ENCODE measurements at regions not wholly inside any gene's neighbourhood (a gene's known extent, or its start where the extent isn't known, plus 50 kb on each side); places are given as distances from the start of the nearest gene placed in this dataset.
A peak's percentile ranks its signal among the peaks of the same experiment; 100 is the strongest.

- TF ChIP-seq TAF1 (IDR thresholded peaks at IDR 0.05; ENCODE audit: borderline replicate concordance, low read depth, low read length), result no peak
- no peak for TF ChIP-seq POLR2AphosphoS5 (IDR thresholded peaks at IDR 0.05; ENCODE audit: low read depth, low read length)
- no peak for TF ChIP-seq POLR2A (IDR thresholded peaks at IDR 0.05; ENCODE audit: low read depth, low read length)
- DNase-seq (ENCODE audit: insufficient read length) (no peak), FAIRE-seq (no peak)
Observed at GRCh38 chr3:194011807-194012206, 124.1 kb upstream of the HES1 start.

DNA sequence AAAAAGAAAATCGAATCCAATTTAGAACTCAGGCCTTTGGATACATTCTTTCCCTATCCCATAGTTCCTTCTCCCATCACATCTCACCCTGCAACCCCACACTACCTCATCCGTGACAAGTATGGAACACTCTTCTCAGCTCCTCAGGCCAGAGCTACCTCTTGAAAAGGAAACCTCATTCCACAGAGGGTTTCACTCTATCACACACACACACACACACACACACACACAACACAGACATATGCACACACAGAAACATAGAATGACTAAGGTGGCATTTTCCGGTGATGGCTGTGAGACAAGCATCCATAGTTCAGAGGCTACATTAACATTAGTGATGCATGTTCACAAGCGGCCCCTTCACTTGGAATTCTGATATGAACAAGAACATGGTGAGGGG lies 122.0 kb upstream of the HES1 start:
- TF ChIP-seq POLR2A (IDR thresholded peaks at IDR 0.05; ENCODE audit: low read depth, low read length) (no peak), TAF1 (IDR thresholded peaks at IDR 0.05; ENCODE audit: borderline replicate concordance, low read depth, low read length) (no peak), POLR2AphosphoS5 (IDR thresholded peaks at IDR 0.05; ENCODE audit: low read depth, low read length) (no peak)
- no peak for FAIRE-seq
- no peak for DNase-seq (ENCODE audit: insufficient read length)

DNA sequence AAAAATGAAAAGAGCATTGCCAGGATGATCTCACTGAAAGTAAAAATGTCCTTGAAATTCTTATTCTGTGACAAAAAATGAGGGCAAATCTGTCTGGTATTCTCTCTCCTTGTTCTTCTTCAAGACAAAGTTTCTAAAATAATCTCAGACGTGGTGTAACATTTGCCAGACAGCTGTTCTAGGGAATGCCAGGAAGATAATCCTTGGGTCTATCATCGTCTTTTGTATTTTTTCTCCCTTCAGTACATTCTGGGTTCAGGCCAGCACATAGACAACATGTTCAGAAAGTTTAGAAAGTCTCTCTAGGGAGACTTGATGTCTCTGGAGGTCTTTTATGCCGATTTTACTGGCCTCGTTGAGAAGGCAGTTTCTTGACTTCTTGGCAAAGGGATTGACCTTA lies 121.2 kb upstream of the HES1 start:
- TF ChIP-seq POLR2AphosphoS5 (IDR thresholded peaks at IDR 0.05; ENCODE audit: low read depth, low read length), result no peak
- no peak for TF ChIP-seq POLR2A (IDR thresholded peaks at IDR 0.05; ENCODE audit: low read depth, low read length)
- no peak for TF ChIP-seq TAF1 (IDR thresholded peaks at IDR 0.05; ENCODE audit: borderline replicate concordance, low read depth, low read length)
- no peak for DNase-seq (ENCODE audit: insufficient read length)
- no peak for FAIRE-seq

- FAIRE-seq (no peak), DNase-seq (ENCODE audit: insufficient read length) (no peak)
- no peak for TF ChIP-seq TAF1 (IDR thresholded peaks at IDR 0.05; ENCODE audit: borderline replicate concordance, low read depth, low read length)
Observed at GRCh38 chr3:194019398-194020165, 116.4 kb upstream of the HES1 start.

- DNase-seq (ENCODE audit: insufficient read length) (no peak), FAIRE-seq (no peak)
- TF ChIP-seq TAF1 (IDR thresholded peaks at IDR 0.05; ENCODE audit: borderline replicate concordance, low read depth, low read length) (no peak), POLR2A (IDR thresholded peaks at IDR 0.05; ENCODE audit: low read depth, low read length) (no peak), POLR2AphosphoS5 (IDR thresholded peaks at IDR 0.05; ENCODE audit: low read depth, low read length) (no peak)
Observed at GRCh38 chr3:194022052-194022451, 113.9 kb upstream of the HES1 start.

DNA sequence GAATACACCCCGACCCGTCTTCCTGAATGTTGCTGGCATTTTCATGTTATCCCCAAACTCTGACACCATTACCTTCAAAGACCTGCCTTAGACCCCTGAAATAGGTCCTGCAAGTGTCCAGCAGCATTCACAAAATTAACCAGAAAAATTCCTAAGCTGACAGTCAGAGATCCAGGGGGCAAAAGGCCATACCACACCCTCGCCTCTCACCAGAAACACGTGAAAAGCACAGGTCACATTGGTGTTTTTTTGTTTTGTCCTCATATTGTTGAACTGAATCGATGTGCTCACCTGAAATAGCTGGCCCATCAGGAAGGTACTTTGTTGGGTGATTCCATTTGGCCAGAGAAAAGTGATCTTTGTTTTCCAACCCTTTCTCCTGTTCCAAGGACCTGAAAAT lies 113.1 kb upstream of the HES1 start:
- FAIRE-seq, result no peak
- DNase-seq (ENCODE audit: insufficient read length), result no peak
- TF ChIP-seq POLR2A (IDR thresholded peaks at IDR 0.05; ENCODE audit: low read depth, low read length) (no peak), TAF1 (IDR thresholded peaks at IDR 0.05; ENCODE audit: borderline replicate concordance, low read depth, low read length) (no peak), POLR2AphosphoS5 (IDR thresholded peaks at IDR 0.05; ENCODE audit: low read depth, low read length) (no peak)

DNA sequence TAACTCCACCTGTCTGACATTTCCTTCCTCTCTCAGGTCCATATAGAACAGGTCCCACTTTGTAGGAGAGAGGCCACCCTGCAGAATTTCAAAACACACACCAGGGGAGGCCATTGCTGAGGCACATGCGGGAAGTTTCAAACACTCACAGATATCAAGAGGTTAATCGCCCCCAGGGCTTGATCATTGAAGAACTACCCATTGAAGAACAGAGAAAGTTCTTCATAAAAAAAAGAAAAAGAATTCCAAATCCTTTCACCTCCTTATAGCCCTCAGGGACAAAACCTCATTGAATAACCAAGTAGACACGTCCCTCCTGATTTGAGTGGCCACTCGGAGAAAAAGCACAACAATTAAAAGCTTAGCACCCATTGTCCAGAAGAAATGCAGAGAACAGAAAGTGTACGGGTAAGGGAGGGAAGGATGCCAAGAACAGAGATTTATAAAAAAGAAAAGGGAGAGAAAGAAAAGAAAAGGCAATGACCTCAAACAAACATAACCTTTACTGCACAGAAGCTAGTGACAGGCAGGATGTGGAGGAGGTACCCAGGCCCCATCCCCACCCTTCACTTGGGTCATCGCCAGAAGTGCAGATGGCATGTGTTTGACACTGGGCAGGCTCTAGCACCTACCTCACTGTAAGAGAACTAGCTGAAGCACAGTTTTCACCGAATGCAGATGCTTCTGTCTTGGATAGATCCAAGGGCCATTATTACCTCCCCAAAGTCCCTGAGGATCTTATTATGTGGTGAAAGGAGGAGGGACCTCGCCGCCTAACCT lies 112.3 kb upstream of the HES1 start:
- DNase-seq (ENCODE audit: insufficient read length), result no peak
- FAIRE-seq, result no peak
- TF ChIP-seq TAF1 (IDR thresholded peaks at IDR 0.05; ENCODE audit: borderline replicate concordance, low read depth, low read length) (no peak), POLR2A (IDR thresholded peaks at IDR 0.05; ENCODE audit: low read depth, low read length) (no peak), POLR2AphosphoS5 (IDR thresholded peaks at IDR 0.05; ENCODE audit: low read depth, low read length) (no peak)

DNA sequence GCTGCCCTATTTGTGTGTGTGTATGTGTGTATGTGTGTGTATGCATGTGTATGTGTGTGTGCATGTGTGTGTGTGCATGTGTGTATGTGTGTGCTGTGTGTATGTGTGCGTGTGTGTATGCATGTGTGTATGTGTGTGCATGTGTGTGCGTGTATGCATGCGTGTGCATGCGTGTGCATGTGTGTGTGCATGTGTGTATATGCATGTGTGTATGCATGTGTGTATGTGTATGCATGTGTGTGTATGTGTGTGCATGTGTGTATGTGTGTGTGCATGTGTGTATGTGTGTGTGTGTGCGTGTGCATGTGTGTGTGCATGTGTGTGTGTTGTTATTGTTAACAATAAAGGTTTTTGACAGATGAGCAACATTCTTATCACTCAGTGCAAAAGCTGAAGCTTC lies 110.8 kb upstream of the HES1 start:
- peak; percentile 5 for FAIRE-seq
- no peak for DNase-seq (ENCODE audit: insufficient read length)
- TF ChIP-seq POLR2A (IDR thresholded peaks at IDR 0.05; ENCODE audit: low read depth, low read length) (no peak), TAF1 (IDR thresholded peaks at IDR 0.05; ENCODE audit: borderline replicate concordance, low read depth, low read length) (no peak)

- FAIRE-seq, result no peak
- TF ChIP-seq TAF1 (IDR thresholded peaks at IDR 0.05; ENCODE audit: borderline replicate concordance, low read depth, low read length), result no peak
- TF ChIP-seq POLR2AphosphoS5 (IDR thresholded peaks at IDR 0.05; ENCODE audit: low read depth, low read length), result no peak
- no peak for TF ChIP-seq POLR2A (IDR thresholded peaks at IDR 0.05; ENCODE audit: low read depth, low read length)
Observed at GRCh38 chr3:194025951-194026350, 110.0 kb upstream of the HES1 start.

DNA sequence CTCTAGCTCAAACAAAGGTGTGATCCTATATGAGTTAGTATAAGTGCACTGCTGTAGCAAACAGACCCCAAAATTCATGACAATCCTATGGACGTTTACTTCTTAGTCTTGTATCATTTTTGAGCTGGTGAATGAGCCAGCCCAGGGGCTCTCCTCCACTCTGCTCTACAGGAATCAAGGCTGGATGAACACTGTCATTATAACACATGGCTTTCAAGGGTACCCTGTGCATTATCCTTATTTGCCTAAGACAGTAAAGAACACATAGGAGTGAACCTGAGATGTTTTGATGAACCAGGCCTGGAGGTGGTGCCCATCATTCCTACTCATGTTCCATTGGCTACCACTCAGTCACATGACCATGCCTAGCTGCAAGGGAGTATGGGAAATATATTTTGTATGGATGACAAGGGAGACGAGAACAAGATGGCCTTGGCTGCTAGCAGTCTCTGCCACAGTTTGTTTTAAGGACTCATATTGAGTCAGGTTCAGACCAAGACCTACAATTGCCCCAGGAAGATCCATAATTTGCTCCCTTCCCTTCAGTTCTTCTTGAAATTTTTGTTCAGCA lies 107.4 kb upstream of the HES1 start:
- peak; percentile 70 for FAIRE-seq
- no peak for TF ChIP-seq TAF1 (IDR thresholded peaks at IDR 0.05; ENCODE audit: borderline replicate concordance, low read depth, low read length)
- no peak for TF ChIP-seq POLR2A (IDR thresholded peaks at IDR 0.05; ENCODE audit: low read depth, low read length)
- TF ChIP-seq POLR2AphosphoS5 (IDR thresholded peaks at IDR 0.05; ENCODE audit: low read depth, low read length), result no peak

More at GRCh38 chr3:194025951-194026350, 110.0 kb upstream of the HES1 start:
- DNase-seq (ENCODE audit: insufficient read length), result no peak

DNA sequence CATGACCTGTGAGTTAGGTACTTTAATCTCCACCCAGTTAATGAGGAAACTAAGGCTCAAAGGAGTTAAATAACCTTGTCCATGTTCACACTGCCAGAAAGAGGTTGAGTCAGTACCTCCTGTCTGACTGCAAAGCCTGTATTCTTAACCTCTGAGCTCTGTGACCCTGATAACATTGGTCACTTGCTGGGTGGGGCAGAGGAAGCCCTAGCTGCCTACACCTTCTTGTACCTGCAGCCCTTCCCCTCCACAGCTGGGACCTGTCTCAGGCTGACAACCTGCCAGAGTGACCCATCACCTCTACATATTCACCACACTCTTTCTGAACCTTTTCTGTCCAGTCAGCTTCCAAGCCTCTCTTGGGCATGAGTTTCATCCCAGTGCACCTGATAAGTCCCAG lies 106.1 kb upstream of the HES1 start:
- no peak for FAIRE-seq
- DNase-seq (ENCODE audit: insufficient read length), result no peak
- TF ChIP-seq POLR2AphosphoS5 (IDR thresholded peaks at IDR 0.05; ENCODE audit: low read depth, low read length) (no peak), POLR2A (IDR thresholded peaks at IDR 0.05; ENCODE audit: low read depth, low read length) (no peak), TAF1 (IDR thresholded peaks at IDR 0.05; ENCODE audit: borderline replicate concordance, low read depth, low read length) (no peak)

More for the DNA sequence above, 107.4 kb upstream of the HES1 start:
- DNase-seq (ENCODE audit: insufficient read length), result no peak

DNA sequence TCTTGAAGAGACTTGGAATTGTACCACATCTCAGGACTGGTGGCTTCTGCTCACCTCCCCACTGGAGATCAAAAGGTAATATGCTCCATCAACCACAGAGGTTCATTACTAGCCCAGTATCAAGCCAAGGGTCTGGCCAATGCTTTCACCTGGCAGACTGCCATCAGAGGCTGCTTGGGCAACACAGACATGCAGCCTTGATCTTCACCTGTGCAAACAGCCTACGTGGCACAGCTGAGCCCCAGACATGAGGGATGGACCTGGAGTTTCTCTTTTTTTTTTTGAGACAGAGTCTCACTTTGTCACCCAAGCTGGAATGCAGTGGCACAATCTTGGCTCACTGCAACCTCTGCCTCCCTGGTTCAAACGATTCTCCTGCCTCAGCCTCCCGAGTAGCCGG lies 105.6 kb upstream of the HES1 start:
- DNase-seq (ENCODE audit: insufficient read length) (no peak), FAIRE-seq (no peak)
- TF ChIP-seq POLR2AphosphoS5 (IDR thresholded peaks at IDR 0.05; ENCODE audit: low read depth, low read length), result no peak
- no peak for TF ChIP-seq TAF1 (IDR thresholded peaks at IDR 0.05; ENCODE audit: borderline replicate concordance, low read depth, low read length)
- TF ChIP-seq POLR2A (IDR thresholded peaks at IDR 0.05; ENCODE audit: low read depth, low read length), result no peak

Measured in GM12892 (cell line).